Esophagus muscularis mucosa (tissue), 4 donors: ENCODE measurements at regions not wholly inside any gene's neighbourhood (a gene's known extent, or its start where the extent isn't known, plus 50 kb on each side); places are given as distances from the start of the nearest gene placed in this dataset.

Source experiments
- DNase-seq: peaks from one replicate; pipeline ENCODE4 v3.0.0-alpha.2; 2017; ENCODE audit errors: extremely low spot score
- H3K27ac ChIP-seq, 4 donors: fragments of 200-600 bp; sonication (generic); replicated peaks in 1 of 4; 1 replicate in 3 of 4; 2 replicates in 1 of 4; pipeline ENCODE4 v1.5.1; 2016 to 2019; ENCODE audit warnings: mild to moderate bottlenecking in 1 of 4
- H3K27me3 ChIP-seq, 4 donors: fragments of 200-600 bp; sonication (generic); one replicate each; pipeline versions ENCODE4 v1.5.1 to v1.6.0; 2016 to 2019
- H3K36me3 ChIP-seq, 4 donors: fragments of 200-600 bp; sonication (generic); one replicate each; pipeline ENCODE4 v1.5.1; 2016 to 2019
- H3K4me1 ChIP-seq, 4 donors: fragments of 200-600 bp; sonication (generic); one replicate each; pipeline ENCODE4 v1.5.1; 2016 to 2019
- H3K4me3 ChIP-seq, 4 donors: fragments of 200-600 bp; sonication (generic); 1 replicate in 2 of 4; 2 replicates in 2 of 4; pipeline ENCODE4 v1.5.1; 2016 to 2019; ENCODE audit warnings: mild to moderate bottlenecking in 4 of 4, moderate library complexity in 1 of 4
- H3K9me3 ChIP-seq, 4 donors: fragments of 200-600 bp; sonication (generic); 1 replicate in 3 of 4; 2 replicates in 1 of 4; pipeline ENCODE4 v1.5.1; 2016 to 2019
- EP300 ChIP-seq: sonication (generic); formaldehyde crosslinking; IDR thresholded peaks from one replicate; pipeline ENCODE4 v1.6.1; 2017; ENCODE audit warnings: antibody characterized with exemption
- POLR2A ChIP-seq: fragments of 450-650 bp; IDR thresholded peaks from one replicate; pipeline ENCODE4 v1.6.1; 2017; ENCODE audit warnings: antibody characterized with exemption, moderate library complexity, mild to moderate bottlenecking, low read depth
- POLR2AphosphoS5 ChIP-seq, 2 donors: sonication (generic); formaldehyde crosslinking; IDR thresholded peaks; one replicate each; pipeline ENCODE4 v1.6.1; 2017; ENCODE audit warnings: antibody characterized with exemption in 2 of 2
- WGBS: methylation state at CpG from one replicate; pipeline ENCODE4 v1.1.5; 2018; 5-methylcytosine and 5-hydroxymethylcytosine counted together
- intact Hi-C: fragments of 100-400 bp; cut with DNase I; formaldehyde crosslinking; loops from one replicate; pipeline ENCODE4 v1.15.1; 2023
- TF ChIP-seq, protein P1 (sequence below), 3 experiments: fragments of 200-600 bp in 2 of 3; fragments of 450-650 bp in 1 of 3; sonication (generic) in 2 of 3; IDR thresholded peaks; one replicate each; pipeline ENCODE4 v1.5.1; 2017 to 2019; ENCODE audit warnings: antibody characterized with exemption in 3 of 3, mild to moderate bottlenecking in 2 of 3, moderate library complexity in 1 of 3

DNA sequence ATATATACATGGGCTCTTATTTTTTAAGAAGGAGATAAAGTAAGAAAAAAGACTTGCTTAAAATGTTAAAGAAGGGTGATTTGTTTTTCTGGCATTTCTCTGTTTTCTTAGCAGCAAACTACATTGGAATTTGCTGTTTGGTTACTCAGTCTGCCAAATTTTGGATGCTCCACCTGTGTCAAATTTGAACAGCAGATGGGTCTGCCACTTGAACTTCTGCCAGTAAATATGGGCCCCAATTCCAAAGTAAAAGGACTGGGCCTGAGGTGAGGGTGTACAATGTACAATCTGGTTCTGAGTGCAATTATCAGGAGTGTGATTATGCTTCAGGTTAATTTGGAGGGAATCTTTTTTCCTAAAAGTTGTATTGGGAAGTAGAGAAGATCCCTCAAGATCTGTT lies 794.5 kb downstream of the DSC3 start:
- Histone ChIP-seq H3K4me1 (no peaks in the 10 kb centered on the region), H3K4me3 (no peak overlapping the region), H3K36me3 (no peaks in the 10 kb centered on the region), H3K27me3 (no peaks in the 10 kb centered on the region), H3K9me3 (no peaks in the 10 kb centered on the region), H3K27ac (no peak overlapping the region)
- TF ChIP-seq POLR2A (no peak), POLR2AphosphoS5 (IDR thresholded peaks at IDR 0.05) (no peak), EP300 (no peak)
- TF ChIP-seq, protein P1, sequence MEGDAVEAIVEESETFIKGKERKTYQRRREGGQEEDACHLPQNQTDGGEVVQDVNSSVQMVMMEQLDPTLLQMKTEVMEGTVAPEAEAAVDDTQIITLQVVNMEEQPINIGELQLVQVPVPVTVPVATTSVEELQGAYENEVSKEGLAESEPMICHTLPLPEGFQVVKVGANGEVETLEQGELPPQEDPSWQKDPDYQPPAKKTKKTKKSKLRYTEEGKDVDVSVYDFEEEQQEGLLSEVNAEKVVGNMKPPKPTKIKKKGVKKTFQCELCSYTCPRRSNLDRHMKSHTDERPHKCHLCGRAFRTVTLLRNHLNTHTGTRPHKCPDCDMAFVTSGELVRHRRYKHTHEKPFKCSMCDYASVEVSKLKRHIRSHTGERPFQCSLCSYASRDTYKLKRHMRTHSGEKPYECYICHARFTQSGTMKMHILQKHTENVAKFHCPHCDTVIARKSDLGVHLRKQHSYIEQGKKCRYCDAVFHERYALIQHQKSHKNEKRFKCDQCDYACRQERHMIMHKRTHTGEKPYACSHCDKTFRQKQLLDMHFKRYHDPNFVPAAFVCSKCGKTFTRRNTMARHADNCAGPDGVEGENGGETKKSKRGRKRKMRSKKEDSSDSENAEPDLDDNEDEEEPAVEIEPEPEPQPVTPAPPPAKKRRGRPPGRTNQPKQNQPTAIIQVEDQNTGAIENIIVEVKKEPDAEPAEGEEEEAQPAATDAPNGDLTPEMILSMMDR (IDR thresholded peaks at IDR 0.05), result no peak
- no peak for DNase-seq
- intact Hi-C loops, result no loop called here

DNA sequence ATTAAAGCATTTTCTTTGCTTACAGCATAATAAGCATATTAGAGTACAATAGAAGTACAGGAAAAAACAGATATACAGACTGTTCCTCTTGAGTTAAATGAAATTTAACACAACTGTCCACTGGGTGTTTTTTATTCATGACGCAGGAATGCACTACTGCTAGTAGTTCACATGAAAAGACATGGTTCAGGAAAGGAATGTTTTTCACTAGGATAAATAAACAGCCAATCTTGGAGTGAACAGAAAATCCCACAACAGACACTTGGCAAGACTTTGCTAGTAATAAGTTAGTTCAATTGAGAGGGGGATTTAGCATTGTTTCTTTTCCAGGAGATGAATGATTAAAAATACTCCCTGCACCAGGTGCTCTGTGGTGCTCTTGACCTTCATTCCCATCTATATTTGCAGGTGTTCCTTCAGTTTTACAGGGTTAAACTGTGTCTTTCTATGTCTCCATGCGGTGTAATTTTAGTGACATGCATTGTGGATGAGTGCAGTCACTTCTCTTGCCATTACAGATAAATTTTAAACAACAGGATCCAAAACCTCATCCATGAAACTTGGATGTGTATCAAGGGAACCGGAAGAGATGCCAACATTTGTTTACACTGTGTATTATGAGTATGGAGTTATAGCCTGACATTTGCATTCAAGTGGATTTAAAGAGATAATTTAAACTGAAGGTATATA lies 796.6 kb downstream of the DSC3 start:
- Histone ChIP-seq H3K4me1 (no peaks in the 10 kb centered on the region), H3K36me3 (no peaks in the 10 kb centered on the region), H3K4me3 (no peak overlapping the region), H3K27ac (no peak overlapping the region), H3K27me3 (no peaks in the 10 kb centered on the region), H3K9me3 (no peaks in the 10 kb centered on the region)
- no peak for DNase-seq
- no peak for TF ChIP-seq EP300
- TF ChIP-seq, protein P1 (IDR thresholded peaks at IDR 0.05), result no peak
- no peak for TF ChIP-seq POLR2A
- no peak for TF ChIP-seq POLR2AphosphoS5 (IDR thresholded peaks at IDR 0.05)
- 44% methylated on average over 3 of the region's 3 CpGs for WGBS
- intact Hi-C loops, result no loop called here

DNA sequence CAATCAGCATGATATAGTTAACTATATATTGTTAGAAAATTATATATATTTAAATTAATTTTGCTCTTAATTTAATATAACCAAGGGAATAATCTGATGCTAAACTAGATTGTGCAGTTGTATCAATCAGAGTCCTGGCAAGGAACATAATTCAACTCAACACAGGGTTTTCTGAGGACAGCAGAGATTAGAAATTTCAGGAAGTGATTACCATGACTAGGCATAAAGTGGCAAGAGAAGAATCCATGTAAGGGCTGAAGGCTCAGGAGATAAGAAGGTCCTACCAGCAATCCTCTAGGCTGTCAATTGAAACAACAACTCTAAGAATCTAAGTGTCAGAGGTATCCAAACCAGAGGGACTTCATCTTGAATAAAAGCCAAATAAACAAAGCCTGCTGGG lies 807.8 kb downstream of the DSC3 start:
- no peak overlapping the region for H3K4me3 ChIP-seq
- H3K4me1 ChIP-seq, result no peaks in the 10 kb centered on the region
- no peaks in the 10 kb centered on the region for H3K36me3 ChIP-seq
- DNase-seq, result no peak
- no peak overlapping the region for H3K27ac ChIP-seq
- no peak for TF ChIP-seq POLR2A
- no peaks in the 10 kb centered on the region for H3K9me3 ChIP-seq
- no peaks in the 10 kb centered on the region for H3K27me3 ChIP-seq
- intact Hi-C loops, result no loop called here

DNA sequence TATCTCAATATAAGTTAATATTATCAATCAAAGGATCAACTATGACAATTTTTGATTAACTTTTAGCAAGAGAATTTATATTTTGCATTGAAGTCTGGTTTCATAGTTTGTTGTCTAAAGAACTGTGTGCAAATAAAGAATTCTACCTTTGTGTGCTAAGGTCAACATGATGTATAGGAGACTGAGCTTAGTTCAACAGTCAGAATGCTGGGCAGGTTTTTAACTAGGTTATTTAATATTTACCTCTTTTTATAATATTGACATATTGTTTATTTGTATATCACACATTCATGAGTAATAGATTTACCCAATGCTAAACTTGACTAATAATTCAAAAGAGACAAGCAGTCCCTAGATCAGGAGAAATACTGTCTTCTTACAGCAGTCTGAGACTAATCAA lies 831.4 kb downstream of the DSC3 start:
- H3K4me3 ChIP-seq, result no peak overlapping the region
- TF ChIP-seq, protein P1 (IDR thresholded peaks at IDR 0.05), result no peak
- TF ChIP-seq POLR2A (no peak), EP300 (no peak), POLR2AphosphoS5 (IDR thresholded peaks at IDR 0.05) (no peak)
- H3K36me3 ChIP-seq, result no peaks in the 10 kb centered on the region
- no peak overlapping the region for H3K27ac ChIP-seq
- intact Hi-C loops, result no loop called here
- H3K9me3 ChIP-seq, result no peaks in the 10 kb centered on the region
- no peak for DNase-seq
- no peaks in the 10 kb centered on the region for H3K4me1 ChIP-seq
- no peaks in the 10 kb centered on the region for H3K27me3 ChIP-seq

DNA sequence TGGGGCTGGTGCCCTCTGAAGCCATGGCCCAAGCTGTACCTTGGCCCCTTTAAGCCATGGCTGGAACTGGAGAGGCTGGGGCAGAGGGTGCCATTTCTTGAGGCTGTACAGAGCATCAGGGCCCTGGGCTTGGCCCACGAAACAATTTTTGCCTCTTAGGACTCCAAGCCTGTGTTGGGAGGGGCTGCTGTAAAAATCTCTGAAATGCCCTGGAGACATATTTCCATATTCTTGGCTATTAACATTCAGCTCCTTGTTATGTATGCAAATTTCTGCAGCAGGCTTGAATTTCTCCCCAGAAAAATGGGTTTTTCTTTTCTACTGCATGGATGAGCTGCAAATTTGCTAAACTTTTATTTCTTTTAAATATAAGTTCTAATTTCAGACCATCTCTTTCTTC lies 834.0 kb downstream of the DSC3 start:
- DNase-seq, result no peak
- 88% methylated on average over 1 of the region's 1 CpG for WGBS
- TF ChIP-seq, protein P1 (IDR thresholded peaks at IDR 0.05), result no peak
- TF ChIP-seq POLR2A (no peak), POLR2AphosphoS5 (IDR thresholded peaks at IDR 0.05) (no peak), EP300 (no peak)
- Histone ChIP-seq H3K27me3 (no peaks in the 10 kb centered on the region), H3K36me3 (no peaks in the 10 kb centered on the region), H3K9me3 (no peaks in the 10 kb centered on the region), H3K4me3 (no peak overlapping the region), H3K27ac (no peak overlapping the region), H3K4me1 (no peaks in the 10 kb centered on the region)
- intact Hi-C loops, result no loop called here
